Activated T-cell treated with anti-CD3 and anti-CD28 coated beads for 48 hours (primary cell): ENCODE measurements at regions not wholly inside any gene's neighbourhood (a gene's known extent, or its start where the extent isn't known, plus 50 kb on each side); places are given as distances from the start of the nearest gene placed in this dataset.
"Not testable (repeated sequence)": the region's sequence is repeated elsewhere in the genome, so short reads cannot be mapped to it uniquely, and the experiment has no call there.

Experiments
- DNase-seq: peaks from one replicate; pipeline ENCODE4 v3.0.0-alpha.2; 2020; ENCODE audit warnings: low read depth

DNA sequence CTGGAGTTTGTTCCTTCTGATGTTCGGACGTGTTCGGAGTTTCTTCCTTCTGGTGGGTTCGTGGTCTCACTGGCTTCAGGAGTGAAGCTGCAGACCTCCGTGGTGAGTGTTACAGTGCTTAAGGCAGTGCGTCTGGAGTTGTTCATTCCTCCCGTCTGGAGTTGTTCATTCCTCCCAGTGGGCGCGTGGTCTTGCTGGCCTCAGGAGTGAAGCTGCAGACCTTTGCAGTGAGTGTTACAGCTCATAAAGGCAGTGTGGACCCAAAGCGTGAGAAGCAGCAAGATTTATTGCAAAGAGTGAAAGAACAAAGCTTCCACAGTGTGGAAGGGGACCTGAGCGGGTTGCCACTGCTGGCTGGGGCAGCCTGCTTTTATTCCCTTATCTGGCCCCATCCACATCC lies 63.4 kb upstream of the DDHD1 start:
- not testable (repeated sequence) for DNase-seq

- no peak for DNase-seq
These were observed 62.0 kb upstream of the DDHD1 start for GRCh38 chr14:53215101-53215500.

DNA sequence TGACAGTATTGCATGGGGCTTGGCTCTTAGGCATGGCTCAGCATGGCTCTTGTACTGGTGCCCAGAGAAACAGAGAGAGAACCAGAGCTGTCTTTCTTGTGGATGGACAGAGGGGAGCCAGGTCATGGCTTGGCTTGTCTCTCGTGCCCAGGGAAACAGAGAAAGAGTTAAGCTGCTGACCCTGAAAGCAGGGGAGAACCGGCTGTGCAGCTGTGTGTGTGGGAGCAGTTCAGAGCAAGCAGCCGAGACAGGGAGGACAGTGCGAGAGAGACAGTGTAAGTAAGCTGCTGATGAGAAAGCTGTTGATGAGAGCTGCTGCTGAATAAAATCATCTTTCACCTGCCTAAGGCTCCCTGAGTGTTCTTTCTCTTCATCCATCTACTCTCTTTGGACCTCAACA lies 61.3 kb upstream of the DDHD1 start:
- DNase-seq: no peak

DNA sequence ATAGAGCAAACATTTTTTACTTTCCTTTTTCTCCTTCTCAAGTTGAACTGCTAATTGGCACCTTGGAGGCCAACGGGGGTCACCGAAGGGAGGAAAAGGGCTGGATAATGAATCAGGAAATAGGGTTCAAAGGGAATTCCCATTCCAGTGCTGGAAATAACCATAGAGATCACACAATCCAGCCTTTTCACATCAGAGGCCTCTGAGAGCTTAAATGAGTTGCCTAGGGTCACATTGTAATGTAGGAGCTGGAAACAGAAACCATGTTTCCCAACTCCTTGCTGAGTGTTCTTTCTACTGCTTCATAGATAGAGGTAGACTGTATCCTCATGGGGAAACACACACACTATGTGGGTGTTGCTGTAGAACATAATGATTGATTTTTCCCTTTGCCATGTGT lies 60.6 kb upstream of the DDHD1 start:
- no peak for DNase-seq

GRCh38 chr14:53209370-53209769 lies 56.2 kb upstream of the DDHD1 start:
- no peak for DNase-seq
